SK-N-SH (cell line): ENCODE measurements at regions not wholly inside any gene's neighbourhood (a gene's known extent, or its start where the extent isn't known, plus 50 kb on each side); places are given as distances from the start of the nearest gene placed in this dataset.

ENCODE experiments used
- CTCF ChIA-PET: fragments of 300-600, 350-600 bp; formaldehyde crosslinking; extraction: SDS; loops from one replicate; lab custom pipeline; 2021; lab: Yijun Ruan, JAX
- POLR2A ChIA-PET: fragments of 350-600 bp; sonication (Branson Sonifier 250); formaldehyde crosslinking; extraction: SDS; loops from one replicate; lab custom pipeline; 2020; ENCODE audit warnings: antibody characterized with exemption, inconsistent platforms; lab: Yijun Ruan, JAX
- DNase-seq: peaks from one replicate; pipeline ENCODE4 v3.0.0; 2012
- H2AFZ ChIP-seq: fragments of 200-600 bp; sonication (generic); 2 replicates; pipeline ENCODE4 v1.8.1; 2016; ENCODE audit warnings: antibody characterized with exemption, mild to moderate bottlenecking, low read depth
- H3F3A ChIP-seq: fragments of 200-600 bp; sonication (generic); replicated peaks from 2 replicates; pipeline ENCODE3; 2016; ENCODE audit warnings: antibody characterized with exemption, mild to moderate bottlenecking; ENCODE audit not compliant: insufficient read depth
- H3K27ac ChIP-seq, 2 experiments: fragments of 200-500 bp in 1 of 2; fragments of 200-600 bp in 1 of 2; sonication (Bioruptor generic) in 1 of 2; sonication (generic), shearing (Covaris generic) in 1 of 2; 2 replicates each; pipeline versions ENCODE4 v1.5.1 to v1.6.1; 2014 to 2016; ENCODE audit warnings: low read depth in 2 of 2, inconsistent platforms in 1 of 2, low read length in 1 of 2, mild to moderate bottlenecking in 1 of 2, mixed read lengths in 1 of 2
- H3K27me3 ChIP-seq: fragments of 200-600 bp; sonication (generic), shearing (Covaris generic); 2 replicates; pipeline ENCODE4 v1.6.1; 2016; ENCODE audit warnings: mixed run types; ENCODE audit not compliant: insufficient read depth
- H3K36me3 ChIP-seq, 2 experiments: fragments of 200-500 bp in 1 of 2; fragments of 200-600 bp in 1 of 2; sonication (Bioruptor generic) in 1 of 2; sonication (generic) in 1 of 2; replicated peaks in 1 of 2; 2 replicates each; pipeline versions ENCODE3 to v1.5.1; 2014 to 2016; ENCODE audit warnings: low read length in 1 of 2, mild to moderate bottlenecking in 1 of 2; ENCODE audit not compliant: insufficient read depth in 2 of 2, control insufficient read depth in 1 of 2
- H3K4me1 ChIP-seq, 2 experiments: fragments of 200-500 bp in 1 of 2; fragments of 200-600 bp in 1 of 2; sonication (Bioruptor generic) in 1 of 2; sonication (generic), shearing (Covaris generic) in 1 of 2; 2 replicates each; pipeline versions ENCODE4 v1.5.1 to v1.6.1; 2014 to 2016; ENCODE audit warnings: low read depth in 1 of 2, low read length in 1 of 2, mixed run types in 1 of 2; ENCODE audit not compliant: insufficient read depth in 2 of 2, control insufficient read depth in 1 of 2
- H3K4me2 ChIP-seq: fragments of 200-600 bp; sonication (generic), shearing (Covaris generic); 2 replicates; pipeline ENCODE4 v1.6.1; 2017; ENCODE audit warnings: mixed run types
- H3K4me3 ChIP-seq, 2 experiments: fragments of 200-500 bp in 1 of 2; fragments of 200-600 bp in 1 of 2; sonication (Bioruptor generic) in 1 of 2; sonication (generic), shearing (Covaris generic) in 1 of 2; 2 replicates each; pipeline versions ENCODE4 v1.5.1 to v1.8.1; 2014 to 2016; ENCODE audit warnings: low read depth in 2 of 2, inconsistent platforms in 1 of 2, low read length in 1 of 2, mild to moderate bottlenecking in 1 of 2, mixed read lengths in 1 of 2, moderate library complexity in 1 of 2
- H3K79me2 ChIP-seq: fragments of 200-600 bp; sonication (generic); 2 replicates; pipeline ENCODE4 v1.8.1; 2017; ENCODE audit warnings: mild to moderate bottlenecking; ENCODE audit not compliant: insufficient read depth
- H3K9ac ChIP-seq: fragments of 200-600 bp; sonication (generic); 2 replicates; pipeline ENCODE4 v1.6.1; 2017; ENCODE audit warnings: mixed run types
- H3K9me2 ChIP-seq: fragments of 200-600 bp; sonication (generic); 2 replicates; pipeline ENCODE4 v1.6.1; 2017; ENCODE audit warnings: mixed run types
- H3K9me3 ChIP-seq: fragments of 200-600 bp; sonication (generic); 2 replicates; pipeline ENCODE4 v1.6.1; 2017; ENCODE audit warnings: mixed run types, mild to moderate bottlenecking, moderate library complexity
- H4K20me1 ChIP-seq: fragments of 200-600 bp; sonication (generic); 2 replicates; pipeline ENCODE4 v1.6.1; 2017; ENCODE audit warnings: mild to moderate bottlenecking, mixed run types; ENCODE audit not compliant: insufficient read depth
- CHD2 ChIP-seq: fragments of 150-350 bp; IDR thresholded peaks from 2 replicates; pipeline ENCODE4 v1.6.1; 2018; ENCODE audit warnings: low read length; ENCODE audit not compliant: partially characterized antibody
- ELF1 ChIP-seq: IDR thresholded peaks from 2 replicates; pipeline ENCODE4 v1.4.0; 2012
- EP300 ChIP-seq, 2 experiments: IDR thresholded peaks; 2 replicates each; pipeline versions ENCODE4 v1.4.0 to v1.6.1; 2012; ENCODE audit warnings: borderline replicate concordance in 1 of 2, low read depth in 1 of 2, low read length in 1 of 2
- EZH2phosphoT487 ChIP-seq: fragments of 200-600 bp; sonication (generic); IDR thresholded peaks from 2 replicates; pipeline ENCODE4 v1.6.1; 2017; ENCODE audit warnings: low read depth, mixed run types, mild to moderate bottlenecking, antibody characterized with exemption, moderate library complexity, borderline replicate concordance
- FOXJ3 ChIP-seq: sonication (generic); formaldehyde crosslinking; IDR thresholded peaks from 2 replicates; pipeline ENCODE4 v1.5.1; 2020; ENCODE audit warnings: mild to moderate bottlenecking, missing genetic modification reagents
- GABPA ChIP-seq: IDR thresholded peaks from 2 replicates; pipeline ENCODE4 v1.4.0; 2012; ENCODE audit warnings: low read depth, mild to moderate bottlenecking
- IRF3 ChIP-seq: fragments of 150-350 bp; IDR thresholded peaks from 2 replicates; pipeline ENCODE4 v1.6.1; 2016; ENCODE audit warnings: mild to moderate bottlenecking, low read depth, low read length
- MXI1 ChIP-seq: IDR thresholded peaks from 2 replicates; pipeline ENCODE4 v1.6.1; 2012; ENCODE audit warnings: mild to moderate bottlenecking, low read depth, low read length, improper control_type of control experiment
- PBX3 ChIP-seq: IDR thresholded peaks from 2 replicates; pipeline ENCODE4; 2012
- POLR2AphosphoS5 ChIP-seq: IDR thresholded peaks from 2 replicates; pipeline ENCODE4 v1.6.1; 2012; ENCODE audit warnings: low read depth, low read length
- RAD21 ChIP-seq: IDR thresholded peaks from 2 replicates; pipeline ENCODE4 v1.6.1; 2012; ENCODE audit warnings: mild to moderate bottlenecking, low read length
- SMC3 ChIP-seq: IDR thresholded peaks from 2 replicates; pipeline ENCODE4 v1.6.1; 2012; ENCODE audit warnings: low read depth, low read length, improper control_type of control experiment
- TAF1 ChIP-seq: IDR thresholded peaks from 2 replicates; pipeline ENCODE4 v1.6.1; 2012; ENCODE audit warnings: low read depth, mild to moderate bottlenecking, low read length, moderate library complexity, borderline replicate concordance
- TCF12 ChIP-seq: IDR thresholded peaks from 2 replicates; pipeline ENCODE4 v1.4.0; 2012
- TEAD4 ChIP-seq: IDR thresholded peaks from 2 replicates; pipeline ENCODE4 v1.4.0; 2012; ENCODE audit warnings: mild to moderate bottlenecking, borderline replicate concordance; ENCODE audit not compliant: insufficient read depth
- USF2 ChIP-seq: fragments of 150-350 bp; IDR thresholded peaks from 2 replicates; pipeline ENCODE4 v1.6.1; 2017; ENCODE audit warnings: antibody characterized with exemption, low read length, low read depth, borderline replicate concordance
- YY1 ChIP-seq: IDR thresholded peaks from 2 replicates; pipeline ENCODE4 v1.4.0; 2012; ENCODE audit warnings: low read depth, mild to moderate bottlenecking
- WGBS: methylation state at CpG from one replicate; pipeline ENCODE4 v1.1.6; 2017; ENCODE audit warnings: low lambda C conversion rate; 5-methylcytosine and 5-hydroxymethylcytosine counted together
- TF ChIP-seq, protein P1 (sequence below): IDR thresholded peaks from 2 replicates; pipeline ENCODE4 v1.4.0; 2012; ENCODE audit warnings: low read depth, borderline replicate concordance
- TF ChIP-seq, protein P2 (sequence below): IDR thresholded peaks from 2 replicates; pipeline ENCODE4 v1.4.0; 2012; ENCODE audit warnings: low read depth

GRCh38 chr12:41653386-41654326 lies 465.5 kb downstream of the PDZRN4 start:
- Histone ChIP-seq H3K9me2 (no peaks in the 10 kb centered on the region), H3K9ac (no peak overlapping the region), H3K27ac (no peak overlapping the region), H3K4me3 (no peak overlapping the region), H3K79me2 (no peaks in the 10 kb centered on the region), H3K36me3 (no peaks in the 10 kb centered on the region), H3K4me2 (no peak overlapping the region), H3K9me3 (no peaks in the 10 kb centered on the region), H2AFZ (no peak overlapping the region), H3K4me1 (no peaks in the 10 kb centered on the region), H3F3A (no peaks in the 10 kb centered on the region), H4K20me1 (no peaks in the 10 kb centered on the region), H3K27me3 (no peaks in the 10 kb centered on the region)
- ChIA-PET CTCF (no interaction called here), POLR2A (no interaction called here)
- WGBS: 49% methylated on average over 7 of the region's 7 CpGs
- TF ChIP-seq RAD21: no peak
- TF ChIP-seq YY1: no peak
- no peak for TF ChIP-seq CHD2
- TF ChIP-seq PBX3: no peak
- no peak for TF ChIP-seq TCF12
- DNase-seq: no peak

DNA sequence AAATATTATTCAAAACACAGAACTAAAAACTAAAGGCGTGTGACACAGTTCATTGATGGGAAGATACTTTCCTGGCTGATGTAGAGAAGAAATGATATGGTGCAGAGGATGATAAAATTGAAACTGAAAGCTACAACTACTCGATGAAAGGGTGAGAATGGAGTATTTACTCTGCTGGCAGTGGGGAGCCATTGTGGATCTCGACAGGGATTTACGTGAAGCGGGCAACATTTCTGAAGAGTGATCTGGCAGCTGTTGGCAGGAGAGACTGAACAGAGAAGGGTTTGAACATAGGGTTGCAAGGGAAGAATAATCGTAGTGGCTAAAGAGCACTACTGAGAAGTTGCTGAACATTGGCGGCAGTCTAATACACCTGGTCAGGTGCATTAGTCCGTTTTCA lies 464.9 kb downstream of the PDZRN4 start:
- no peak overlapping the region for H2AFZ ChIP-seq
- 73% methylated on average over 8 of the region's 8 CpGs for WGBS
- no peak for TF ChIP-seq IRF3
- no peak for TF ChIP-seq USF2
- TF ChIP-seq, protein P1, sequence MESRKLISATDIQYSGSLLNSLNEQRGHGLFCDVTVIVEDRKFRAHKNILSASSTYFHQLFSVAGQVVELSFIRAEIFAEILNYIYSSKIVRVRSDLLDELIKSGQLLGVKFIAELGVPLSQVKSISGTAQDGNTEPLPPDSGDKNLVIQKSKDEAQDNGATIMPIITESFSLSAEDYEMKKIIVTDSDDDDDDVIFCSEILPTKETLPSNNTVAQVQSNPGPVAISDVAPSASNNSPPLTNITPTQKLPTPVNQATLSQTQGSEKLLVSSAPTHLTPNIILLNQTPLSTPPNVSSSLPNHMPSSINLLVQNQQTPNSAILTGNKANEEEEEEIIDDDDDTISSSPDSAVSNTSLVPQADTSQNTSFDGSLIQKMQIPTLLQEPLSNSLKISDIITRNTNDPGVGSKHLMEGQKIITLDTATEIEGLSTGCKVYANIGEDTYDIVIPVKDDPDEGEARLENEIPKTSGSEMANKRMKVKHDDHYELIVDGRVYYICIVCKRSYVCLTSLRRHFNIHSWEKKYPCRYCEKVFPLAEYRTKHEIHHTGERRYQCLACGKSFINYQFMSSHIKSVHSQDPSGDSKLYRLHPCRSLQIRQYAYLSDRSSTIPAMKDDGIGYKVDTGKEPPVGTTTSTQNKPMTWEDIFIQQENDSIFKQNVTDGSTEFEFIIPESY: no peak
- no peak for TF ChIP-seq MXI1
- TF ChIP-seq GABPA: no peak
- TF ChIP-seq POLR2AphosphoS5: no peak
- no peak for TF ChIP-seq ELF1
- no peak for TF ChIP-seq EP300 (IDR thresholded peaks at IDR 0.05; ENCODE audit: borderline replicate concordance in 1 of 2, low read depth in 1 of 2, low read length in 1 of 2)
- no peak for TF ChIP-seq TEAD4
- TF ChIP-seq RAD21: no peak
- TF ChIP-seq, protein P2, sequence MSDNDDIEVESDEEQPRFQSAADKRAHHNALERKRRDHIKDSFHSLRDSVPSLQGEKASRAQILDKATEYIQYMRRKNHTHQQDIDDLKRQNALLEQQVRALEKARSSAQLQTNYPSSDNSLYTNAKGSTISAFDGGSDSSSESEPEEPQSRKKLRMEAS: no peak
- no peak for TF ChIP-seq FOXJ3
- TF ChIP-seq TCF12: no peak
- no peak for TF ChIP-seq CHD2
- TF ChIP-seq SMC3: no peak
- no peak for TF ChIP-seq EZH2phosphoT487
- no peak for TF ChIP-seq YY1
- TF ChIP-seq TAF1: no peak

More for the DNA sequence above, 464.9 kb downstream of the PDZRN4 start:
- no peaks in the 10 kb centered on the region for H4K20me1 ChIP-seq
- H3K27me3 ChIP-seq: no peaks in the 10 kb centered on the region
- ChIA-PET POLR2A (no interaction called here), CTCF (interaction anchor here (1.0 kb wide), 1 partner anchor 58 kb away, joined by 3 read pairs; no protein-coding TSS in a partner anchor)
- H3F3A ChIP-seq: no peaks in the 10 kb centered on the region
- H3K4me3 ChIP-seq: no peak overlapping the region
- no peaks in the 10 kb centered on the region for H3K4me1 ChIP-seq
- no peak overlapping the region for H3K4me2 ChIP-seq
- no peaks in the 10 kb centered on the region for H3K9me2 ChIP-seq
- DNase-seq: no peak
- H3K36me3 ChIP-seq: no peaks in the 10 kb centered on the region
- H3K79me2 ChIP-seq: no peaks in the 10 kb centered on the region
- H3K9me3 ChIP-seq: no peaks in the 10 kb centered on the region
- no peak overlapping the region for H3K9ac ChIP-seq
- H3K27ac ChIP-seq: no peak overlapping the region
